Stimulated activated CD4-positive, alpha-beta T cell treated with anti-CD3 and anti-CD28 coated beads, Interleukin-2, amount 100 ng/mL, for 48 hours (primary cell): ENCODE measurements at regions not wholly inside any gene's neighbourhood (a gene's known extent, or its start where the extent isn't known, plus 50 kb on each side); places are given as distances from the start of the nearest gene placed in this dataset.

Experiments used
- DNase-seq, 2 donors: peaks; one replicate each; pipeline ENCODE4 v3.0.0-alpha.2; 2020

DNA sequence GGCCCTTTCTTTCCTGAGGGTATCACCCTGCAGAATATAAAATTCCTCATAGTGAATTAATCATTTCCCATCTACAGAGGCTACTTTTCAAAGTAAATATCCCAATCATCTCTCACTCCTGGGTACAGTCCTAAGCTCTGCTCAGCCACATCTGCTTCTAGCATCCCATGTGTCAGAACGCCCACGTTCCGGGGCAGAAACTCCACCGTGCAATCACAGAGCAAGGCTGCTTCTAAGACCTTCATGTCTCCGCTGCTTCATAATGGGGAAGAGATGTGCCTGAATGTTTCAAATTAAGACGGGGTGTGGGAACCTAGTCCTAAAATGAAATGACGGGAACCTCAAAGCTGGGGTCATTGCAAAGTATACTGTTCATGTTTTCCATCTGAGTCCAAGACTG, 208.8 kb upstream of the GMDS start:
- no peak for DNase-seq

DNA sequence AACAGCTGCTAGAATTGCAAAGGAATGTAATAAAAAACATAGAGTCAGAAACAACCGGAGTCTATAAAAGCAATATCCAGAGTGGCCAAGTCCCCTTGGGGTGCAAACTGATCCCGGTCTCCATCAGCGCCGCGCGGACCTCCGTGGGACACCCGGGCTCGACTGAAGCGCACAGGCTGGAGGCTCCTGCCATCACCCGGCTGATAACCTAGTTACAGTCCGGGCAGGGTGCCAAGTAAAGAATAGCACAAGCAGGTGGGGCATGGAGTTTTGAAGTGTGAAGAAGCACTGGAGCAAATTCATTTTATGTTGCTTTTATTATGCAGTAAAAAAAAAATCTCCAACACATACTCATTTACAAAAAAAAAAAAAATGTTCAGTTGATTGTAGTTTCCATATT, 205.1 kb upstream of the GMDS start:
- DNase-seq, result no peak

DNA sequence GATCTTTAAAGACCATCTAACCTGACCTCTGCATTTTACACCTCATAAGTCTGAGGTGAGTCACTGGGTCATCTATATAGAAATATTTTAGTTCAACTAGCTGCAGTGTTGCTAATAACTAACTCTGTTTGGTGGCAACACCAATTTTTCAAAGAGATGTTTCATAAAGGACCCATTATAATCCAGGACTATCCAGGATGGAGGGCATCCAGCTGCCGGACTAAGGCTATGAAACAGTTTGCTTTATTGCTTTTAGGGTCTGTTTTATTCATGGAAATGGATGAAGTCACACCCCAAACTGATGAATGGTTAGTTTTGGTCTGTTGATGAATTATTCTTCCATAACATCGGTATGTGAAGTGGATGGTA, 204.2 kb upstream of the GMDS start:
- no peak for DNase-seq

DNA sequence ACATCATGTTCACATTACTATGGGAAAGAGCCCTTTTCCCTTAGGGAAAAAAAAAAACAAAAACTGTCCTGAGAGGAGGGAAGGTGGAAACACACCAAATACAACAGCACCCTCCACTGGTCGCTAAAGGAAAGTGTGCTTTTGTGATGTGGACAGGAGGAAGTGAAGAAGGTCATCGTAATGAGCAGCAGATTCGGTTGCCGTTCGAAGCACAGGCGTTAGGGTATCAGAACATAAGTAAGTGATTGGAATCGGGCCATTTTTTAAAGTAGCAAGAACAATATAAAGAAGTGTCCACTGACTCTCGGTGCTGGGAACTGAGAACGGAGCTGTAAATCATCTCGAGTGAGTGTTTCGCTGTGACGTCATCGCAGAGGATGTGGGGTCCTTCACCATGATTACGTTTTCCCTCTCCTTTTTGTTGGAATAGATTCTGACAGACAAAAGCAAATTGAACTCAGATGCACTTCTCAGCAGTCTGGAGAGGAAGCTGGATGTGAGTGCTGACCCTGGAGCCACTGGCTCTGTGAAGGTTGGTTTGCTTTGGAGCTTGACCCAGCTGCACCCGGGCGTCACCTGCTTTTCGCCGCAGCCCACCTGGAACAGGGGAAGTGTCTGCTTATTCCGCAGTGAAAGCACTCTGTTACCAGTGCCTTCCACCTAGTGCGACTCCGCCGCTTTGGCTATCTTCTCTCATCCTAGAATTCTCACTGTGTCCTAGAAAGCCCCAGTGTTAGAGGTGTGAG, 203.6 kb upstream of the GMDS start:
- peak in 1 of 2 donors; percentile 6 for DNase-seq

DNA sequence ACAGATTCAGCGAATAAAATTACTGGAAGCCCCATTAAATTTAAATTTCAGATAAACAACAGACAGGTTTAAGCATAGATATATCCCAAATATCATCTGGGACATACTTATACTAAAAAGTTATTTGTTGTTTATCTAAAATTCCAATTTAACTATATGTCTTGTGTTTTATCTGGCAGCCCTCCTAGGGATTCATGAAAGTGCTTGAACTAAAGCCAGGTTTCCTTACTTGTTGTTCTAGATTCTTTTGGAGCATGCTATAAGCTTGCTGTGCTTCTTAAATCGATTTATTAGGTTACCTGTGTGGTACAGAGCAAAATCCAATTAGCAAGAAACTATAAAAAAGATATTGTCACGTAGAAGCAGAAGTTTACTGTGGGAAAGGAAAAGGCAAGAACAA, 202.5 kb upstream of the GMDS start:
- no peak for DNase-seq

DNA sequence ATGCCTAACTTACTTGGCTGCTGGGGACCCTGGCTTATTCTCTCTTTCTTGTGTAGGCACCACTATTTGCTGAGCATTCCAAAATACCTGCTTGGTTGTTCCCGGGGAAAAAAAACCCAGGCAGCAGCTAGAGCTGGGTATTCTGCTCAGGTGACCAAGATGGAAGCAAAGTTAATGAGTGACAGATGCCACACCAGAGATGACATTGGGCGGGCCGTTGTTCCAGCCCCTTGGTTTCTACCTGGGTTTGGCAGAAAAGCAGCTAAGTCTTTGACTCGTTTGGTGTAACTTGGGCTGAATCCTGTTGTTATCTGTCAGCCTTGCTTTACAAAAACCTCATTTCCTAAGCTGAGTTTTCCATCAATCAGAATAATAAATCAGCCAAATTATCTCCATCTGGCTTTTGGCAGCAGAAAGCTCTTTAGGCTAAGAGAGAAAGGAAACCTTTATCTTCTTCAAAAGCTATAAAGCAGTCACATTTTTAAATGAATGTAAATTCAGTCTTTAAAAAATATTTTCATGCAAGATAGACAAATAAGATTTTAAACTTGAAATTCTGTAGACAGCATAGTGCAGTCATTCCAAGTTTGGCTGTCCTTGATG, 202.0 kb upstream of the GMDS start:
- no peak for DNase-seq

DNA sequence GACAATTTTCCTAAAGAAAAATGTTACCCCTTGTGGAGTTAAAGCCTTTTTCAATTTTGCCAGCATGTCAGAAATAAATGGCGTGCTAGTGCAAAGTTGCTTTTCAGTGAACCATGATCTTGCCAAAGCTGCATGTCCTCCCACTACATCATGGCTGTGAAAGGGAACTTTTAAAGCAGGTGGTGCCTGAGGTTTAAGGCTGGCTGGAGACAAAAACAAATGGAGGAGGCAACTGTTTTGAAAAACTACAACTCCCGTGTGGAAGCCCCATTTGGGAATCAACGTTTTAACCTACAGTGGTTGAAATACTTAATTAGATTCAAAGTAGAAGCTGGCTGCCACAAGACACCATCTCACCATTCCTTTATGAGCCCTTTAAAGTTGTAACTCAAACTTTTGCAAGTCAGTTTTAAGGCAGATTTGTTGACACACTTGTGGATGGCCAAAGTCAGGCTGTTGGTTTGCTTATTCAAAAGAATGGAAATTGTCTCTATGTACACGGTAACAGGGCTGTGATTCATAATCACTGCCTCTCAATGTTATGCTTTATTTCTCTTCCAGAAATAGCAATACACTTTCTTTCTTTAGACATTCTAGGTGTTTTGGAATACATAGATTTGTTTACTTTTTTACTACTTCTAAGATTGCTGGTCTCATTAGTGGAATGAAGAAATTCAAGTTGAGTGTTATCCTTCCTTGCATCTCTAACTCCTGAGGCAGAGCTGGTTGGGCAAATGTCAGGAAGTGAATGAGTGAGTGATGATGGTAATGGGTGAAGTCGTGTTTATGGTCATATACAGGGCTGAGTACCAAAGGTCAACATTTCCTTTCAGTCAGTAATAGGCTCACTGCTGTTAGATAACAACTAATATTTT, 196.4 kb upstream of the GMDS start:
- no peak for DNase-seq

DNA sequence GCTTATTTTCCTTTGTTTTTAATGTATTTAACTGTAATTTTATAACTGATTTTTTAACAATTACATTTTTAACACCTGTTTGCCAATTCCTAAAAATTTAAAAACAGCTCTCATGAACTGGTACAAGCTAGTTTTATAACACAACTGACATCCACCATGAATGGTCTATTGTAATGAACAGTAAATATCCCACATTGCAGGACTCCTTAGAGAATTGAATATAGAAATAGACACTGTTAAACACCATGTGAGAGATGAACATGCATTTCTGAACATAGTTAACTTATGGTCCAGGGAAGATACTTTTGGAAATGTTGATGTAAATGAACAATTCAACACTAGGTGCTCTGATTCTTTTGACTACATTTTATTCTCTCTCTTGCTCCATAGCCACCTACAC, 195.1 kb upstream of the GMDS start:
- DNase-seq, result no peak

DNA sequence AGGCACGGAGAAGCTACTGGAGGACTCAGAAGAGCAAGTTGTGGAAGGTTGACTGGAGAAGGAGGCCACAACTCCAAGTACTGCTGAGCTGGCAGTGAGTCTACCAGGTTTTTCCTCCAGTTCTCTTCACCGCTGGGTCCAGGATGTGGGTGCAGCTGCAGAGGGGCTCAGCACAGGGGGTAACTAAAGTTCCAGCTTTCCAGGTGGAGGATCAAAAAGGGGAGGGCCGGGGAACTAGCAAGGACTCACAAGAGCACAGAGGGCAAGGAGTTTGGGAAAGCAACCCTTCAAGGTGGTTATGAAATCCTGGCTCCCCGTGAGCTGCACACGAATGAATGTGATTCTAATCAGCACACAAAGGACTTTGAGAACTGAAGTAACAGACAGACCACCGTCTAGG, 194.2 kb upstream of the GMDS start:
- DNase-seq, result no peak

DNA sequence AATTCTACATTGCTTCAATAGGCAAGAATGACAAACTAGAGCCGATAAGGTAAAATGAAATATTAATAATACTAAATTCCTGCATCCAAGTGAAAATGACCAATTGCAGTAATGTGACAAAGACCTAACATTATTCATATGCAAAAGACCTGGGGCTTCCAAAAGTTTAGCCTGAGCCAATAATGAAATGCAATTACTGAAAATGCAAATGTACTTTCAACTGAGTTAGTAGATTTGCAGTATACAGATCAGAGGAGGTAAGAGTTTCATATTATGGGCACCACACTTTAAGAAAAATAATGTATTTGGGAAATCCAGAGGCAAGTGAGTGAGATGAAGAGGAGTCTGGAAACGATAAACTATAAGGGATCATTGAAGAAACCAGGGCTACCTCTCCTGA, 193.7 kb upstream of the GMDS start:
- DNase-seq, result no peak

DNA sequence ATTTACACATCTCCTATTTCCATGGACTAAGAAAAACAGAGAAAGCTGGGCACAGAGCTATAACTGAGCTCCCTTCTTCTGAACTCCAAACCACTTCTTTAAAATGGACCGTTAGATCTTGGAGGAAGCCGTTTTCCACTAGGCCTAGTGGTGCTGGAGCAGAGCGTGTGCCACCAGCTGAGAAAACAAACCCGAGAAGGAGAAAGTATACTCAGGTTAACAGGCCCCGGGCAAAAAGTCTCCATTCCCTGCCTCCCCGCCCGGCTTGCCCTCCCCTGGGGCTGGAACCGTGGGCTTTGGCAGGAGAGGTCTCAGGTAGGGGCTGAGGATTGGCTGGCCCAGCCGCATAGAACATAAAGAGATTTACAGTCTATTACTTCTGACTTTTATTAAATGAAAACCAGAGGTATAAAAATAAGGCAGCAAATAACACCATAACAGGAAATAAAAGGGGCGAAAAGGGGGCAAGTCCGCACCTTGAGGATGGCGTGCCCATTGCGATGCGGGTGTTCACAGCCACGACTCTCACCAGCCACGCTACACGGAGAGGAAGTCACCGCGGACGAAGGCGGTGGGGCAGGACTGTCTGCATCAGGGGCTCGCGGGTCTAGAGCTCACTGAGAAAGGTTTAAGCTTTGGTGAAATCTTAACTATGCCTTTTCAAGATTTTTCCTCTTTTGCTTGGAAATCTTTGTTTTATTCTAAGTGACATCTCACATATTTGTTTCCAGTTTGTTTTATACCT, 191.2 kb upstream of the GMDS start:
- no peak for DNase-seq

DNA sequence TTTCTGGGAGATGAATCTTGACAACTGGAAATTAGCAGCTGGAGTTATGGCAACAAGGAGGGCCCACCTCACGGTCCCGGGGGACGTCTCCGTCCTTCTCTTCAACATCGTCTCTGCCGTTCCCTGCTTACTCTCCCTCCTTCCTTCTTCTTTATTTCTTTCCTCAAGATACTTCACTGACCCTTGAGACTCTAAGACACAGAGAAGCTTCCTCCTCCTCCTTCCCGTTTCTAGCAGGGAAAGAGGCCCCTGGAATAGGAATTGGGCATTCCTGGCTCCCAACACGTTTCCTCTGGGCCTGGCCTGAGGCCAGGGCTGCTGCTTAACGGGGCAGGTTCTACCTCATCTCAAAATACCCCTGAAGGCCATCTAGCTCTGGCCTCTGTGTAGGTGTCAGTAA, 189.9 kb upstream of the GMDS start:
- DNase-seq, result no peak

DNA sequence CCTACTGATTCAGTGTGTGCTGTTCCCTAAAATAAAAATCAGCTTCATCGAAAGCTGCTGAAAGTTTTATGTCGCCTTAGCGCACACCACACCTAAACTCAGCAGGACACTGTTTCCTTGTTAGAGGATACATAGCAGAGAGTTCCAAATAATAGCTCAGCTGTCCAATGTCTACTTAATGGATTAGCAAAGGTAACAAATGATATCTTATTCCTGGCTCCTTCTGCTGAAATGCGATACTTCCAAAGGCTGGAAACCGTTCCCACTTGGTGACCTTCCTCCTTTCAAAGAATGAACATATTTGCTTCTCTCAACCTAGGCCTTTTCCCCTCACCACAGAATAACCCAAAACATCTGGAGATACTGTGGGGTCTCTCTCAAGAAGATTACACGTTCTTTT, 189.5 kb upstream of the GMDS start:
- no peak for DNase-seq

DNA sequence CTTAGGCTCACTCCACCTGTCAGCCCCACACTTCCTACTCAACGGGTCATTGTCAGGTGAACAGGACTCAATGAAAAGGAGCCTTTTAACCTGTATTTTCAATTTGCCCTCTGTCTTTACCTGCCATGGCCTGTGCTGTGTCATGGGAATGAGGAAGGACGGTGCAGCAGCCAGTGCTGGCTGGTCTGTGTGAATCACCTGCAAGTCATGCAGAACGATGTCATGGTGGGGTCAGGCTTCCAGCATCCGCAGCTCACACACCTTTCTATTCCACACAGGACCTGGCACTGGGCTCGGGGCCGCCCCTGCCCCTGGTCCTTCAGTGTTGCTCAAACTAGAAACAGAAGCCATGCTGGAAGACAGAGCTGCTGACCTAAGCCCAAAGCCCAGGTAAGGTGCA, 188.7 kb upstream of the GMDS start:
- DNase-seq, result no peak

DNA sequence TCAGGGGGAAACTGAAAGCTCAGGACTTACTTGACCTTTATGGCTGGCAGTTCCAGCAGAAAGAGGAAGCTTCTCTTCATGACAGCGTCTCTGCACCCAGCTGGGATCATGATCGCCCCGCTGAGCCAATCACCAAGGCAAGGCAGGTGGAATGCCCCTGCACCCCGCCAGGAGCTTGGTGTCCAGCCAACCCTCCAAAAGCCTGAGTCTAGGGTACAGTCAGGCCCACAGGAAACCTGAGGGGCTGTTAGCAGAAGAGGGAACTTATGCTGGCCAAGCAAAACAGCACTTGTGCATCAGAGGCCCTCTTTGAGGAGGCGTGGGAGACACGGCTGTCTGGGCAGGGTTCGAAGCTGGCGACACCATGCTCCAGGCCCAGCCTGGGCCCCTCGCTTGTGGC, 188.3 kb upstream of the GMDS start:
- DNase-seq, result no peak

DNA sequence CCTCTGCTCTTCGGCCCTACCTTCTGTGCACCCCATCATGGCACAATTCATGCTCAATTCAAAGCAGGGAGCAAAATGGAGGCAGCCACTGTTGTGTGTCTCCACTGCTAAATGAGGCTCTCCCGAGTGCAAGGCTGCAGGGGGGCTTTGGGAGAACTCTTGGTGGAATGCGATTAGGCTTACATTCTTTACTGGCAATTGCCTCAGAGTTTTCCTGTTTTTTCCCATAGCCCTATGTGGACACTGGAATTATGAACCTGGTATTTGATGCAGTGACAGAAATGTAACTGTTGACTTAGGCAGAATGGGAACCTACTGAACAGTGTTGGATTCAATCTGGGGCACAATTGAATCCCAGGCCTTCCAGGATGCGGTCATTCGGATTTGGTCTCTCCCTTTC, 187.9 kb upstream of the GMDS start:
- DNase-seq, result no peak

DNA sequence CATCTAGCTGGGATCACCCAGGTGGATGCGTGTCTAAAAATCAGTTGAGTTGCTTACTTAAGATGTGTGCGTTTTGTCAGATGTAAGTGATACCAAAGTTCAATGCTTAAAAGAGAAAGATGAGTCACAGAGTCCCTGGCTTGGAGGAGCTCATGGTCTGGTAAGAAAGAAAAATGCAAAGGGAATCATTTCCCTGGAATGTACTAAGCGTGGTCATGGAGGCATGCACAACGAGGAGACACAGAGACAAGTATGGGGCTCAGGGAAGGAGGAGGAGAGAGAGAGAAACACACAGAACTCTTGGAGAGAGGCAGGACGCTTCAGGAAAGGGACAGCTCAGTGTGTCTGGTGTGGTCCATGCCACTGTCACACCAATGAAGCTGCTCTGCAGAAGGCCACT, 186.9 kb upstream of the GMDS start:
- DNase-seq, result no peak

DNA sequence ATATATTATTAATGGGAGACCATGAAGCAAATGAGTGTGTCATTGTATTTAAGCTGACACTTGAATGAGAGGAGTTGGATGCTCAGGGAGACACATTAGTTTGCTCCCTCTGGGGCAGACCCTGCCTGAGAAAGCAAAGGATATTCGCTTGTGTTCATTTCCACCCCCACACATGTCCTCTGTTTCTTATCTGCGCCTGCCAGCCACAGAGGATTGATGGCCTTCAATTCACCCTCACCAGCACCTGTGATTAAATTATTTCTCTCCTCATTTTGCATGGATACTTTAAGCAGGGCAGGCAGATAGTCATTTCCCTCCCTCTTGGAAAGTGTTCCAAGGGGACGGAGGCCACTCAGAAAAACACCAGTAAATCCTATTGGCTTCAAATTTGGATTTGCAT, 185.2 kb upstream of the GMDS start:
- no peak for DNase-seq

DNA sequence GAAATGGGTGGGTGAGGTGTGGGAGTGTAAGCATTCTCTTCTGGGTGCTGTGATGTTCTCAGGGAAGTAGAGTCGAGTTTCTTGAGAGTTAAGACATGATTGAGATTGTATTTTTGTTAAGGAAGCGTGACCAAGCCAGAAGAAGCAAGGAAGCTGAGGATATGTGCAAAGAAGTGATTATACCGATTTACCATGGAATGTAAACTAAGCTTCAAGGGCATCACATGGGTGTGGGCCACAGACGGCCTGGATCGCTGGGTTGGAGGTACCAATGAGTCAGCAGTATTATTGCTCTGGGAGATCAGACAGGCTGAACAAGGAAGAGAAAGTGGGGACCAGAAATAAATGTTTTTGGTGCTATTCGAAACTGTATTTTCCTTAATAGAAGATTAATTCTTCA, 184.1 kb upstream of the GMDS start:
- no peak for DNase-seq

DNA sequence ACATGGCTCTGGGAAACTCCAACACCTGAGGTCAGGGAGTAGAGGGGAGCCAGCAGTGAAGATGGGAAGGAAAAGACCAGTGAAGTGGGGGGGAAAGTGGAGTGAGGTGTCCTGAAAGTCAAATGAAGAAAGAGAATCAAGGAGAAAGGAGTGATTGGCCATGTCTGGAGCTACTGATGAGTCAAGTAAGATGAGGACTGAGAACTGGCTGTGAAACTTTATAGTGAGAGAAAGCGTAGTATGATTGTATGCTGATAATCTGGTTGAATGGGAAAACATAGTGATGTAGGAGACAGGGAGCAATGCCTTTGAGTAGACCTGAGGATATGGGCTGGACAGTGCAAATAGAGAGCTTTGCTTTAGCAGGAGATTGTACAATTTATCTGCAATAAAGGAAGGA, 183.6 kb upstream of the GMDS start:
- DNase-seq, result no peak

DNA sequence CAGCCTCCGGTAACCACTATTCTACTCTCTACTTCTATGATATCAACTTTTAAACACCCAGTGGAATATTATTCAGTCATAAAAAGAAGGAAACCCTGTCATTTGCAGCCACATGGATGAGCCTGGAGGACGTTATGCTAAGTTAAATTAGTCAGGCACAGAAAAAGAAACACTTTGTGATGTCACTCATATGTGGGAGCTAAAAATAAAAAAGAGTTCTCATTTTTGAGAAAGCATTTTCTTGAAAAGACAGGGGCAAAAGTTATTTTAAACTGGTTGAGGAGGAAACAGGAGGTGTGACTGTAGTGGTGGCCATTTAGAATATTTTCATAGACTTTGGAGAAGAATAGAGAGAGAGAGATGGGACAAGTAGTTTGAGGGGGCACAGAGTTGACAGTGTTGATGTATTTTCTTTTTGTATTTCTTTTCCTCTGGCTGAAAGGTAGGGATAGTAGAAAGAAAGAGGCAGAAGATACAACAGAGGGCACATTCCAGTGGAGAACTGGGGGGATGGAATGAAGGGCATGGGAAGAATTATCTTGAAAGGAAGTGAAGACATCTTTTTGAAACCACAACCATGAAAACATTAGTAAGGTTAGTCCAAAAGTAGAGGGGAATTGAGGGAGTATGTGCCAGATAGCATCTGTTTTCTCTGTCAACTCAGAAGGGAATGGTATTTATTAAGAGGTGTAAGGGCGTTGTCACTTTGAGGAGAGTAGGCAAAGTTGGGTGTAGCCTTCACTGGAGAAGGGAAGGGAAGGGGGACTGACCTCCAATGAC, 181.3 kb upstream of the GMDS start:
- DNase-seq, result no peak

DNA sequence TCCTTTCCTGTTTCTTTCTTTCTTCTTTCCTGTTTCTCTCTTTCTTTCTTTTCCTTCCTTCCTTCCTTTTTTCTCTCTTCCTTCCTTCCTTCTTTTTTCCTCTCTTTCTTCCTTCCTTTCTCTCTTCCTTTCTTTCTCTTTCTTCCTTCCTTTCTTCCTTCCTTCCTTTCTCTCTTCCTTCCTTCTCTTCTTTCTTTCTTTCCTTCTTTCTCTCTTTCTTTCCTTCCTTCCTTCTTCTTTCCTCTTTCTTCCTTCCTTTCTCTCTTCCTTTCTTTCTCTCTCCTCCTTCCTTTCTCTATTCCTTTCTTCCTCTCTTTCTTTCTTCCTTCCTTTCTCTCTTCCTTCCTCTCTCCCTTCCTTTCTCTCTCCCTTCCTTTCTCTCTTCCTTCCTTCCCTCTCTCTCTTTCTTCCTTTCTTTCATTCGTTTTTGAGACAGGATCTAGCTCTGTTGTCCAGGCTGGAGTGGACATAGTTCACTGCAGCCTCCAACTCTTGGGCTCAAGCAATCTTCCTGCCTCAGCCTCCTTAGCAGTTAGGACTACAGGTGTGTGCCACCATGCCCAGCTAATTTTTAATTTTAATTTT, 170.8 kb upstream of the GMDS start:
- DNase-seq, result no peak
